22Rv1 (cell line): ENCODE measurements at regions not wholly inside any gene's neighbourhood (a gene's known extent, or its start where the extent isn't known, plus 50 kb on each side); places are given as distances from the start of the nearest gene placed in this dataset.

Source experiments
- ZFX ChIP-seq: fragments of 450-650 bp; IDR thresholded peaks from 2 replicates; pipeline ENCODE4 v1.6.1; 2017; ENCODE audit warnings: antibody characterized with exemption, borderline replicate concordance
- TF ChIP-seq, protein P1 (sequence below): fragments of 450-650 bp; IDR thresholded peaks from 2 replicates; pipeline ENCODE4 v1.5.1; 2017; ENCODE audit warnings: mild to moderate bottlenecking

DNA sequence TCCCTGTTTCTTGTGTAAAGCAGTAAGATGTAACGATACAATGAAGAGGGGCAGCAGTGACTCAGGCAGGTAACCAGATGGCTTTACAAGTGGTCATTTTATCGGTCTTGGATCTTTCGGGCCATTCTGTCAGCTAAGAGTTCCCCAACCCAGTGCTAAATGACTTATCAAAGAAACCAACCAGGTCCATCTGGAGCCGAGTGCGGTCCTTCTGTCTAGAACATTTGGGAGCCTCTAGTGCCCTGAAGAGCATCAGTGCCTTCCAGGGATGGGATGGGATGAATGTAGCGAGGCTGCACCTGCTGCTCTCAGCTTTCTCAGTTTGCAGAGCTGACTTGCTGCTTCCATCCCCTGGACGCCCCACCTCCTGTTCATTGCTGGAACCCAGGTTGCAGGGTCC is 131.7 kb upstream of the AGBL1 start:
- TF ChIP-seq, protein P1, sequence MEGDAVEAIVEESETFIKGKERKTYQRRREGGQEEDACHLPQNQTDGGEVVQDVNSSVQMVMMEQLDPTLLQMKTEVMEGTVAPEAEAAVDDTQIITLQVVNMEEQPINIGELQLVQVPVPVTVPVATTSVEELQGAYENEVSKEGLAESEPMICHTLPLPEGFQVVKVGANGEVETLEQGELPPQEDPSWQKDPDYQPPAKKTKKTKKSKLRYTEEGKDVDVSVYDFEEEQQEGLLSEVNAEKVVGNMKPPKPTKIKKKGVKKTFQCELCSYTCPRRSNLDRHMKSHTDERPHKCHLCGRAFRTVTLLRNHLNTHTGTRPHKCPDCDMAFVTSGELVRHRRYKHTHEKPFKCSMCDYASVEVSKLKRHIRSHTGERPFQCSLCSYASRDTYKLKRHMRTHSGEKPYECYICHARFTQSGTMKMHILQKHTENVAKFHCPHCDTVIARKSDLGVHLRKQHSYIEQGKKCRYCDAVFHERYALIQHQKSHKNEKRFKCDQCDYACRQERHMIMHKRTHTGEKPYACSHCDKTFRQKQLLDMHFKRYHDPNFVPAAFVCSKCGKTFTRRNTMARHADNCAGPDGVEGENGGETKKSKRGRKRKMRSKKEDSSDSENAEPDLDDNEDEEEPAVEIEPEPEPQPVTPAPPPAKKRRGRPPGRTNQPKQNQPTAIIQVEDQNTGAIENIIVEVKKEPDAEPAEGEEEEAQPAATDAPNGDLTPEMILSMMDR, result no peak
- TF ChIP-seq ZFX, result no peak
